ENCODE measurements at regions not wholly inside any gene's neighbourhood (a gene's known extent, or its start where the extent isn't known, plus 50 kb on each side); places are given as distances from the start of the nearest gene placed in this dataset.

GRCh38 chr1:39085174-39085573, 59.0 kb downstream of the NDUFS5 start:
- no peak for DNase-seq (ENCODE audit: low read depth)

- DNase-seq (ENCODE audit: low read depth) = no peak
Observed at GRCh38 chr1:39086386-39086785, 60.2 kb downstream of the NDUFS5 start.

GRCh38 chr1:39086865-39087409, 60.8 kb downstream of the NDUFS5 start:
- DNase-seq (ENCODE audit: low read depth) = peak; percentile 54

- DNase-seq (ENCODE audit: low read depth) = no peak
Observed at GRCh38 chr1:39087435-39087834, 61.3 kb downstream of the NDUFS5 start.

GRCh38 chr1:39088658-39089057, 62.5 kb downstream of the NDUFS5 start:
- no peak for DNase-seq (ENCODE audit: low read depth)

- peak; percentile 64 for DNase-seq (ENCODE audit: low read depth)
Observed at GRCh38 chr1:39089931-39090521, 63.9 kb downstream of the NDUFS5 start.

- DNase-seq (ENCODE audit: low read depth) = no peak
Observed at GRCh38 chr1:39090757-39091380, 64.7 kb downstream of the NDUFS5 start.

GRCh38 chr1:39091845-39092645, 65.9 kb downstream of the NDUFS5 start:
- peak; percentile 84 for DNase-seq (ENCODE audit: low read depth)

GRCh38 chr1:39094685-39095084, 68.5 kb downstream of the NDUFS5 start:
- no peak for DNase-seq (ENCODE audit: low read depth)

- peak; percentile 93 for DNase-seq (ENCODE audit: low read depth)
Observed at GRCh38 chr1:39098546-39099250, 72.5 kb downstream of the NDUFS5 start.

GRCh38 chr1:39102537-39103327, 76.6 kb downstream of the NDUFS5 start:
- peak; percentile 80 for DNase-seq (ENCODE audit: low read depth)

GRCh38 chr1:39103328-39104157, 77.4 kb downstream of the NDUFS5 start:
- DNase-seq (ENCODE audit: low read depth) = peak; percentile 32

- no peak for DNase-seq (ENCODE audit: low read depth)
Observed at GRCh38 chr1:39104158-39105060, 78.3 kb downstream of the NDUFS5 start.

GRCh38 chr1:39105061-39105840, 79.1 kb downstream of the NDUFS5 start:
- peak; percentile 67 for DNase-seq (ENCODE audit: low read depth)

GRCh38 chr1:39105841-39106765, 80.0 kb downstream of the NDUFS5 start:
- peak; percentile 53 for DNase-seq (ENCODE audit: low read depth)

GRCh38 chr1:39106801-39107327, 80.7 kb downstream of the NDUFS5 start:
- DNase-seq (ENCODE audit: low read depth) = no peak
